Left ventricle myocardium inferior (tissue), 1 donor: ENCODE measurements at regions not wholly inside any gene's neighbourhood (a gene's known extent, or its start where the extent isn't known, plus 50 kb on each side); places are given as distances from the start of the nearest gene placed in this dataset.

ENCODE experiments used
- DNase-seq: peaks from one replicate; pipeline ENCODE4 v3.0.0-alpha.2; 2020
- H3K27ac ChIP-seq: fragments of 200-600 bp; replicated peaks from 2 replicates; pipeline ENCODE4 v1.8.0; 2021
- H3K27me3 ChIP-seq: fragments of 200-600 bp; 2 replicates; pipeline ENCODE4 v1.8.0; 2021; ENCODE audit warnings: low read depth
- H3K36me3 ChIP-seq: fragments of 200-600 bp; 2 replicates; pipeline ENCODE4 v1.8.0; 2021
- H3K4me1 ChIP-seq: fragments of 200-600 bp; 2 replicates; pipeline ENCODE4 v1.8.0; 2021
- H3K4me3 ChIP-seq: fragments of 200-600 bp; 2 replicates; pipeline ENCODE4 v1.8.0; 2021; ENCODE audit warnings: mild to moderate bottlenecking, moderate library complexity
- H3K9me3 ChIP-seq: fragments of 200-600 bp; replicated peaks from 2 replicates; pipeline ENCODE4 v1.8.0; 2021
- intact Hi-C: fragments of 100-400 bp; cut with micrococcal nuclease; formaldehyde crosslinking; loops from one replicate; pipeline ENCODE4 v1.11.0; 2022
- TF ChIP-seq, protein P1 (sequence below): fragments of 200-600 bp; IDR thresholded peaks from 2 replicates; pipeline ENCODE4 v1.8.0; 2021; ENCODE audit warnings: antibody characterized with exemption, mild to moderate bottlenecking, borderline replicate concordance
- donor health status: DM: no; HTN: yes; CAD: no; lungs with severe emphysema.

DNA sequence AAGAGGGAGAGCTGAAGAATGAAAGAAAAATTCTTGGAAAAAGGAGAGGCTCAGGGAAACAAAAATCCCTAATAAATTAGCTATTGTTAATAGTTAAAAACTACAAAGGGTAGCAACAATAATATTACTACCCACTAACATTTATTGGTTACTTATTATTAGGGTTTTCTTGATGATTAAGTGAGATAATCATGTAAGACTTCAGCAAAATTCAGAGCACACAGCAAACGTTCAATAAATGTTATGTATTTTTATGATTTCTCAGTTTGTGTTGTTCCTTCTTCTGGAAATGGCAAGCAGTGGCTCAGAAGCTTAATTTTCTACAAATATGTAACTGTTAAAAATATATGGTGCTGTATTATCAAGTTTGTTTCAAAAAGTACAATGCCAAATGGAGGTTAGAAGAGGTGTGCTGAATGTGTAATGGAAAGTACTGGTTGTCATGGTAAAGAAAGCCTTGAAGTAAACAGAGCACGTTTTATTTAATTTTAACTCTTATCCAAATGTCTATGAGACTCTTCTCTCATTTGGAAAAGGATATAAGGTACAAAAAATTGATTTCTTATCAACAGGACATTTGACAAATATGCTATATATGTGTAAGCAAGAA is 226.0 kb upstream of the ATP10B start:
- Histone ChIP-seq H3K36me3 (no peaks in the 10 kb centered on the region), H3K27me3 (no peaks in the 10 kb centered on the region), H3K4me1 (no peaks in the 10 kb centered on the region), H3K9me3 (peaks cover 10% of the 10 kb centered on the region), H3K27ac (no peak overlapping the region), H3K4me3 (no peak overlapping the region)
- no peak for DNase-seq
- TF ChIP-seq, protein P1, sequence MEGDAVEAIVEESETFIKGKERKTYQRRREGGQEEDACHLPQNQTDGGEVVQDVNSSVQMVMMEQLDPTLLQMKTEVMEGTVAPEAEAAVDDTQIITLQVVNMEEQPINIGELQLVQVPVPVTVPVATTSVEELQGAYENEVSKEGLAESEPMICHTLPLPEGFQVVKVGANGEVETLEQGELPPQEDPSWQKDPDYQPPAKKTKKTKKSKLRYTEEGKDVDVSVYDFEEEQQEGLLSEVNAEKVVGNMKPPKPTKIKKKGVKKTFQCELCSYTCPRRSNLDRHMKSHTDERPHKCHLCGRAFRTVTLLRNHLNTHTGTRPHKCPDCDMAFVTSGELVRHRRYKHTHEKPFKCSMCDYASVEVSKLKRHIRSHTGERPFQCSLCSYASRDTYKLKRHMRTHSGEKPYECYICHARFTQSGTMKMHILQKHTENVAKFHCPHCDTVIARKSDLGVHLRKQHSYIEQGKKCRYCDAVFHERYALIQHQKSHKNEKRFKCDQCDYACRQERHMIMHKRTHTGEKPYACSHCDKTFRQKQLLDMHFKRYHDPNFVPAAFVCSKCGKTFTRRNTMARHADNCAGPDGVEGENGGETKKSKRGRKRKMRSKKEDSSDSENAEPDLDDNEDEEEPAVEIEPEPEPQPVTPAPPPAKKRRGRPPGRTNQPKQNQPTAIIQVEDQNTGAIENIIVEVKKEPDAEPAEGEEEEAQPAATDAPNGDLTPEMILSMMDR: no peak
- intact Hi-C loops: no loop called here

DNA sequence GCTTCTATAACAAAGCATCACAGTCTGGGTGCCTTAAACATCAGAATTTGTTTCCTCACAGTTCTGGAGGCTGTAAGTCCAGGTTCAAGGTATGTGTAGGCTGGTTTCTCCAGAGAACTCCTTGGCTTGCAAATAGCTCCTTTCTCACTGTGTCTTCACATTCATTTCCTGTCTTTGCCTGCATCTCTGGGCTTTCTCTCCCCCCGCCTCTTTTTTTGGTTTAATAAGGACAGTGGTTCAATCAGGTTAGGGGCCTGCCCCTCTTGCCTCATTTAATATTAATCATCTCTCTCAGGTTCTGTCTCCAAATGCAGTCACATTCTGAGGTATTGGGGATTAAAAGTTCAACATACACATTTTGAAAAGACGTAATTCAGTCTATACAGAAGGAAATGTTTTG is 225.5 kb upstream of the ATP10B start:
- H3K4me1 ChIP-seq: no peaks in the 10 kb centered on the region
- H3K9me3 ChIP-seq: peaks cover 9% of the 10 kb centered on the region
- no peaks in the 10 kb centered on the region for H3K27me3 ChIP-seq
- TF ChIP-seq, protein P1: no peak
- no peak overlapping the region for H3K4me3 ChIP-seq
- DNase-seq: no peak
- intact Hi-C loops: no loop called here
- no peaks in the 10 kb centered on the region for H3K36me3 ChIP-seq
- H3K27ac ChIP-seq: no peak overlapping the region

DNA sequence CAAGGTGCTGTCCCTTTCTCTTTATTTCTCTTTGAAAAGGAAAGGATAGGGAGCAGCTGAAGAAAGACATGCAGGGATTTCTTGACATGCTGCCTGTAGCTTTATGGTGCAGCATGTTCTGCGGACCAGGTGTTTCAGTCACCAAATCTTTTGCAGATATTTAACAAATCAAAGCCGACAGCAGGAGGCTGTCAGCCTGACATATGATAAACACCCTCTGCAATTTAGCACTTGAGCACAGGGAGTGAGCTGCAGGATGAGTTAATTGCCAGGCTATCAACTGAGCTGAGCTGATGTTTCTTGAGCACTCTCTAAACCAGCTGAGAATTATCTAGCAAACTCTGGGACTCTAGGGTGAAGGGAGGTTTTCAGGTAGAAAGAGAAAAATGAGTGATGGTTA is 212.8 kb upstream of the ATP10B start:
- no peak overlapping the region for H3K27ac ChIP-seq
- intact Hi-C loops: no loop called here

DNA sequence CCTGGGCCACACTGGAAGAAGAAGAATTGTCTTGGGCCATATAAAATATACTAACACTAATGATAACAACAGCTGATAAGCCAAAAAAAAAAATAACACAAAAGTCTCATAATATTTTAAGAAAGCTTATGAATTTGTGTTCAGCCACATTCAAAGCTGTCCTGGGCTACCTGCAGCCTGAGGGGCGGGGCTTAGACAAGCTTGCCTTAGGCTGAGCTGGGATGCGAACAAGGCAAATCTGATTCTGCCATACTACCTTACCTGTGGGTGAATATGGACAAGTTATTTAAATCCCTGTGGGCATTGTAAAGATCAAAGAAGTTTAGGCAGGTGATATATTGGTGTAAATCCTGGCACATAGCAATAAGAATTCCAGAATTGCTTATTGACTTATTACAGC is 212.3 kb upstream of the ATP10B start:
- H3K4me1 ChIP-seq: no peaks in the 10 kb centered on the region
- intact Hi-C loops: no loop called here
- H3K4me3 ChIP-seq: no peak overlapping the region
- no peaks in the 10 kb centered on the region for H3K27me3 ChIP-seq
- TF ChIP-seq, protein P1: no peak
- H3K36me3 ChIP-seq: no peaks in the 10 kb centered on the region
- H3K27ac ChIP-seq: no peak overlapping the region
- H3K9me3 ChIP-seq: peaks cover 4% of the 10 kb centered on the region
- no peak for DNase-seq

More for the DNA sequence above, 212.8 kb upstream of the ATP10B start:
- DNase-seq: no peak
- Histone ChIP-seq H3K4me3 (no peak overlapping the region), H3K36me3 (no peaks in the 10 kb centered on the region), H3K9me3 (peaks cover 4% of the 10 kb centered on the region), H3K4me1 (no peaks in the 10 kb centered on the region), H3K27me3 (no peaks in the 10 kb centered on the region)
- TF ChIP-seq, protein P1: no peak

DNA sequence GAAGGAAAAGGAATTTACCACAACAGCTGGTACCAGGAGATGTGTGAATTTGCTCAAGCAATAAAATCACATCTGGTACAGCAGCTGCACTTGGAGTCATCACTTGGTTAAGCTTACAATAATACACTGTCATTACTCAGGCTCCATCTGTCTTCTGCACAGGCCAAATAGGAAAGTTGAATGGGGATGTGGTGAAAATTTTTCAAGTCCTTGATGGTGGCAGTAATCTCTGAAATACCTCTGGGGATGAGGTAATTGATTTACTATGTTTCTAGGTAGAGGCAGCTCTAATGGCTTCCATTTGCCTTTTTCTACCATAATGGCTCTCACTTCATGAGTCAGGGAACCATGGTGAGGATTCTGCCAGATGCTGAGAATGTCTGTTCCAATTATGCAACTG is 206.8 kb upstream of the ATP10B start:
- DNase-seq: no peak
- intact Hi-C loops: no loop called here
- Histone ChIP-seq H3K27me3 (no peaks in the 10 kb centered on the region), H3K27ac (no peak overlapping the region), H3K4me1 (no peaks in the 10 kb centered on the region), H3K36me3 (no peaks in the 10 kb centered on the region), H3K9me3 (no peaks in the 10 kb centered on the region), H3K4me3 (no peak overlapping the region)
- TF ChIP-seq, protein P1: no peak
